Activated CD4-positive, alpha-beta T cell treated with anti-CD3 and anti-CD28 coated beads, Interleukin-10, Interleukin-2, amounts not matched to agents 100 ng/mL and 50 ng/mL, durations not matched to agents 16 hours and 8 hours (primary cell): ENCODE measurements at regions not wholly inside any gene's neighbourhood (a gene's known extent, or its start where the extent isn't known, plus 50 kb on each side); places are given as distances from the start of the nearest gene placed in this dataset.

Source experiments
- DNase-seq: peaks from one replicate; pipeline ENCODE4 v3.0.0-alpha.2; 2020

GRCh38 chr9:115373000-115373709 lies 255.2 kb upstream of the TNC start:
- DNase-seq, result peak; percentile 64

GRCh38 chr9:115373710-115374045 lies 255.7 kb upstream of the TNC start:
- no peak for DNase-seq

- no peak for DNase-seq
Observed at GRCh38 chr9:115374724-115375268, 256.8 kb upstream of the TNC start.

GRCh38 chr9:115378241-115378640 lies 260.3 kb upstream of the TNC start:
- DNase-seq, result no peak

GRCh38 chr9:115378758-115379157 lies 260.8 kb upstream of the TNC start:
- DNase-seq, result no peak

- DNase-seq, result no peak
Observed at GRCh38 chr9:115379719-115380118, 261.8 kb upstream of the TNC start.

GRCh38 chr9:115382865-115383264 lies 264.9 kb upstream of the TNC start:
- DNase-seq, result no peak

GRCh38 chr9:115385383-115386122 lies 267.6 kb upstream of the TNC start:
- DNase-seq, result no peak

GRCh38 chr9:115386963-115387770 lies 269.2 kb upstream of the TNC start:
- DNase-seq, result no peak

- no peak for DNase-seq
Observed at GRCh38 chr9:115391168-115391825, 273.3 kb upstream of the TNC start.

GRCh38 chr9:115393976-115394775 lies 276.2 kb upstream of the TNC start:
- no peak for DNase-seq

- DNase-seq, result no peak
Observed at GRCh38 chr9:115395511-115396021, 277.6 kb upstream of the TNC start.

GRCh38 chr9:115396071-115396529 lies 278.1 kb upstream of the TNC start:
- DNase-seq, result no peak

- no peak for DNase-seq
Observed at GRCh38 chr9:115397591-115398312, 279.8 kb upstream of the TNC start.

GRCh38 chr9:115398313-115398650 lies 280.3 kb upstream of the TNC start:
- DNase-seq, result no peak

- no peak for DNase-seq
Observed at GRCh38 chr9:115398996-115399395, 281.0 kb upstream of the TNC start.

GRCh38 chr9:115400796-115401195 lies 282.8 kb upstream of the TNC start:
- DNase-seq, result no peak

- no peak for DNase-seq
Observed at GRCh38 chr9:115401756-115402327, 283.9 kb upstream of the TNC start.

GRCh38 chr9:115403753-115404152 lies 285.8 kb upstream of the TNC start:
- DNase-seq, result no peak

GRCh38 chr9:115404311-115404710 lies 286.4 kb upstream of the TNC start:
- no peak for DNase-seq

- no peak for DNase-seq
Observed at GRCh38 chr9:115411516-115411915, 293.6 kb upstream of the TNC start.
